ENCODE measurements at regions not wholly inside any gene's neighbourhood (a gene's known extent, or its start where the extent isn't known, plus 50 kb on each side); places are given as distances from the start of the nearest gene placed in this dataset.

DNA sequence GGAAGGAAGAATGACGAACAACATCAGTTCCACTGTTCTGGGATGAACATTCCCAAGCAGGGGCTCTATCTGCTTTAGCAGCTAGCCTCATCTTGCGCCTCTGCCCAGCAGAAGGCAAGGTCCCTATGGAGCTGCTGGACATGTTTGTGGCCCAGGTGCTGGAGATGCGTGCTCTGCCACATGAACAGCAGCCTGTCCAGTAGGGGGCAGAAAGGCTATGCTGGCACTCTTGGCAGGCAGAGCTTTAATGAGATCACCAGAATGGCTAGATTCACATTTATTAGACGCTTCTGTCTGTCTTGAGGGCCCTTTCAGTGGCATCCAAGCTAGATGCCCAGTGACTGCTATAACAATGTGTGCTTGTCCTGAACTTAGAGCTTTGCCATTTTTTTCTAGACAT, 1826.0 kb downstream of the STIM2 start:
- no peaks in the 10 kb centered on the region for H4K20me1 ChIP-seq (replicated peaks; ENCODE audit: insufficient read depth)
- H3K4me3 ChIP-seq: no peak overlapping the region
- Mint-ChIP-seq H3K4me3 (no peak overlapping the region), H3K4me1 (peaks cover 19% of the 10 kb centered on the region), H3K9me3 (no peaks in the 10 kb centered on the region), H3K27me3 (ENCODE audit: insufficient read depth, low read depth, poor library complexity) (no peaks in the 10 kb centered on the region), H3K36me3 (ENCODE audit: low read depth) (peaks cover 4% of the 10 kb centered on the region; the same call in 2 of the 3 replicates), H3K27ac (no peak overlapping the region)
- H3K4me1 ChIP-seq (ENCODE audit: insufficient read depth): peaks cover 18% of the 10 kb centered on the region
- H3K27me3 ChIP-seq (ENCODE audit: insufficient read depth): no peaks in the 10 kb centered on the region
- no peak overlapping the region for H2AFZ ChIP-seq
- H3K4me2 ChIP-seq: no peak overlapping the region
- H3K79me2 ChIP-seq (replicated peaks; ENCODE audit: insufficient read depth): no peaks in the 10 kb centered on the region
- TF ChIP-seq, protein P1, sequence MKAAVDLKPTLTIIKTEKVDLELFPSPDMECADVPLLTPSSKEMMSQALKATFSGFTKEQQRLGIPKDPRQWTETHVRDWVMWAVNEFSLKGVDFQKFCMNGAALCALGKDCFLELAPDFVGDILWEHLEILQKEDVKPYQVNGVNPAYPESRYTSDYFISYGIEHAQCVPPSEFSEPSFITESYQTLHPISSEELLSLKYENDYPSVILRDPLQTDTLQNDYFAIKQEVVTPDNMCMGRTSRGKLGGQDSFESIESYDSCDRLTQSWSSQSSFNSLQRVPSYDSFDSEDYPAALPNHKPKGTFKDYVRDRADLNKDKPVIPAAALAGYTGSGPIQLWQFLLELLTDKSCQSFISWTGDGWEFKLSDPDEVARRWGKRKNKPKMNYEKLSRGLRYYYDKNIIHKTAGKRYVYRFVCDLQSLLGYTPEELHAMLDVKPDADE (IDR thresholded peaks at IDR 0.05): no peak
- TF ChIP-seq POLR2AphosphoS5 (IDR thresholded peaks at IDR 0.05; ENCODE audit: low read depth): no peak
- TF ChIP-seq JUNB (IDR thresholded peaks at IDR 0.05; ENCODE audit: unreplicated experiment): no peak
- TF ChIP-seq, protein P2, sequence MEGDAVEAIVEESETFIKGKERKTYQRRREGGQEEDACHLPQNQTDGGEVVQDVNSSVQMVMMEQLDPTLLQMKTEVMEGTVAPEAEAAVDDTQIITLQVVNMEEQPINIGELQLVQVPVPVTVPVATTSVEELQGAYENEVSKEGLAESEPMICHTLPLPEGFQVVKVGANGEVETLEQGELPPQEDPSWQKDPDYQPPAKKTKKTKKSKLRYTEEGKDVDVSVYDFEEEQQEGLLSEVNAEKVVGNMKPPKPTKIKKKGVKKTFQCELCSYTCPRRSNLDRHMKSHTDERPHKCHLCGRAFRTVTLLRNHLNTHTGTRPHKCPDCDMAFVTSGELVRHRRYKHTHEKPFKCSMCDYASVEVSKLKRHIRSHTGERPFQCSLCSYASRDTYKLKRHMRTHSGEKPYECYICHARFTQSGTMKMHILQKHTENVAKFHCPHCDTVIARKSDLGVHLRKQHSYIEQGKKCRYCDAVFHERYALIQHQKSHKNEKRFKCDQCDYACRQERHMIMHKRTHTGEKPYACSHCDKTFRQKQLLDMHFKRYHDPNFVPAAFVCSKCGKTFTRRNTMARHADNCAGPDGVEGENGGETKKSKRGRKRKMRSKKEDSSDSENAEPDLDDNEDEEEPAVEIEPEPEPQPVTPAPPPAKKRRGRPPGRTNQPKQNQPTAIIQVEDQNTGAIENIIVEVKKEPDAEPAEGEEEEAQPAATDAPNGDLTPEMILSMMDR (conservative IDR thresholded peaks at IDR 0.05; ENCODE audit: low read depth in 2 of 2): peak; percentile 73 to 94
- 0 out of 2 replicates have a peak, but pooled peaks have one; percentile 78 for TF ChIP-seq ZNF114 (CRISPR knock-in tag; IDR thresholded peaks at IDR 0.05)
- TF ChIP-seq, protein P3, sequence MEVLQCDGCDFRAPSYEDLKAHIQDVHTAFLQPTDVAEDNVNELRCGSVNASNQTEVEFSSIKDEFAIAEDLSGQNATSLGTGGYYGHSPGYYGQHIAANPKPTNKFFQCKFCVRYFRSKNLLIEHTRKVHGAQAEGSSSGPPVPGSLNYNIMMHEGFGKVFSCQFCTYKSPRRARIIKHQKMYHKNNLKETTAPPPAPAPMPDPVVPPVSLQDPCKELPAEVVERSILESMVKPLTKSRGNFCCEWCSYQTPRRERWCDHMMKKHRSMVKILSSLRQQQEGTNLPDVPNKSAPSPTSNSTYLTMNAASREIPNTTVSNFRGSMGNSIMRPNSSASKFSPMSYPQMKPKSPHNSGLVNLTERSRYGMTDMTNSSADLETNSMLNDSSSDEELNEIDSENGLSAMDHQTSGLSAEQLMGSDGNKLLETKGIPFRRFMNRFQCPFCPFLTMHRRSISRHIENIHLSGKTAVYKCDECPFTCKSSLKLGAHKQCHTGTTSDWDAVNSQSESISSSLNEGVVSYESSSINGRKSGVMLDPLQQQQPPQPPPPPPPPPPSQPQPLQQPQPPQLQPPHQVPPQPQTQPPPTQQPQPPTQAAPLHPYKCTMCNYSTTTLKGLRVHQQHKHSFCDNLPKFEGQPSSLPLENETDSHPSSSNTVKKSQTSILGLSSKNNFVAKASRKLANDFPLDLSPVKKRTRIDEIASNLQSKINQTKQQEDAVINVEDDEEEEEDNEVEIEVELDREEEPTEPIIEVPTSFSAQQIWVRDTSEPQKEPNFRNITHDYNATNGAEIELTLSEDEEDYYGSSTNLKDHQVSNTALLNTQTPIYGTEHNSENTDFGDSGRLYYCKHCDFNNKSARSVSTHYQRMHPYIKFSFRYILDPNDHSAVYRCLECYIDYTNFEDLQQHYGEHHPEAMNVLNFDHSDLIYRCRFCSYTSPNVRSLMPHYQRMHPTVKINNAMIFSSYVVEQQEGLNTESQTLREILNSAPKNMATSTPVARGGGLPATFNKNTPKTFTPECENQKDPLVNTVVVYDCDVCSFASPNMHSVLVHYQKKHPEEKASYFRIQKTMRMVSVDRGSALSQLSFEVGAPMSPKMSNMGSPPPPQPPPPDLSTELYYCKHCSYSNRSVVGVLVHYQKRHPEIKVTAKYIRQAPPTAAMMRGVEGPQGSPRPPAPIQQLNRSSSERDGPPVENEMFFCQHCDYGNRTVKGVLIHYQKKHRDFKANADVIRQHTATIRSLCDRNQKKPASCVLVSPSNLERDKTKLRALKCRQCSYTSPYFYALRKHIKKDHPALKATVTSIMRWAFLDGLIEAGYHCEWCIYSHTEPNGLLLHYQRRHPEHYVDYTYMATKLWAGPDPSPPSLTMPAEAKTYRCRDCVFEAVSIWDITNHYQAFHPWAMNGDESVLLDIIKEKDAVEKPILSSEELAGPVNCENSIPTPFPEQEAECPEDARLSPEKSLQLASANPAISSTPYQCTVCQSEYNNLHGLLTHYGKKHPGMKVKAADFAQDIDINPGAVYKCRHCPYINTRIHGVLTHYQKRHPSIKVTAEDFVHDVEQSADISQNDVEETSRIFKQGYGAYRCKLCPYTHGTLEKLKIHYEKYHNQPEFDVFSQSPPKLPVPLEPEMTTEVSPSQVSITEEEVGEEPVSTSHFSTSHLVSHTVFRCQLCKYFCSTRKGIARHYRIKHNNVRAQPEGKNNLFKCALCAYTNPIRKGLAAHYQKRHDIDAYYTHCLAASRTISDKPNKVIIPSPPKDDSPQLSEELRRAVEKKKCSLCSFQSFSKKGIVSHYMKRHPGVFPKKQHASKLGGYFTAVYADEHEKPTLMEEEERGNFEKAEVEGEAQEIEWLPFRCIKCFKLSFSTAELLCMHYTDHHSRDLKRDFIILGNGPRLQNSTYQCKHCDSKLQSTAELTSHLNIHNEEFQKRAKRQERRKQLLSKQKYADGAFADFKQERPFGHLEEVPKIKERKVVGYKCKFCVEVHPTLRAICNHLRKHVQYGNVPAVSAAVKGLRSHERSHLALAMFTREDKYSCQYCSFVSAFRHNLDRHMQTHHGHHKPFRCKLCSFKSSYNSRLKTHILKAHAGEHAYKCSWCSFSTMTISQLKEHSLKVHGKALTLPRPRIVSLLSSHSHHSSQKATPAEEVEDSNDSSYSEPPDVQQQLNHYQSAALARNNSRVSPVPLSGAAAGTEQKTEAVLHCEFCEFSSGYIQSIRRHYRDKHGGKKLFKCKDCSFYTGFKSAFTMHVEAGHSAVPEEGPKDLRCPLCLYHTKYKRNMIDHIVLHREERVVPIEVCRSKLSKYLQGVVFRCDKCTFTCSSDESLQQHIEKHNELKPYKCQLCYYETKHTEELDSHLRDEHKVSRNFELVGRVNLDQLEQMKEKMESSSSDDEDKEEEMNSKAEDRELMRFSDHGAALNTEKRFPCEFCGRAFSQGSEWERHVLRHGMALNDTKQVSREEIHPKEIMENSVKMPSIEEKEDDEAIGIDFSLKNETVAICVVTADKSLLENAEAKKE (CRISPR knock-in tag; IDR thresholded peaks at IDR 0.05): peak; percentile 96
- ATAC-seq: peak; percentile 93
- no peak overlapping the region for H3K27ac ChIP-seq (ENCODE audit: low read depth)
- H3F3A ChIP-seq (replicated peaks; ENCODE audit: low read depth): no peaks in the 10 kb centered on the region
- peak; percentile 77 for DNase-seq (ENCODE audit: low spot score)
- no peaks in the 10 kb centered on the region for H3K36me3 ChIP-seq (ENCODE audit: insufficient read depth)
- H3K9me2 ChIP-seq (ENCODE audit: insufficient read depth): no peaks in the 10 kb centered on the region
